ENCODE measurements at regions not wholly inside any gene's neighbourhood (a gene's known extent, or its start where the extent isn't known, plus 50 kb on each side); places are given as distances from the start of the nearest gene placed in this dataset.

DNA sequence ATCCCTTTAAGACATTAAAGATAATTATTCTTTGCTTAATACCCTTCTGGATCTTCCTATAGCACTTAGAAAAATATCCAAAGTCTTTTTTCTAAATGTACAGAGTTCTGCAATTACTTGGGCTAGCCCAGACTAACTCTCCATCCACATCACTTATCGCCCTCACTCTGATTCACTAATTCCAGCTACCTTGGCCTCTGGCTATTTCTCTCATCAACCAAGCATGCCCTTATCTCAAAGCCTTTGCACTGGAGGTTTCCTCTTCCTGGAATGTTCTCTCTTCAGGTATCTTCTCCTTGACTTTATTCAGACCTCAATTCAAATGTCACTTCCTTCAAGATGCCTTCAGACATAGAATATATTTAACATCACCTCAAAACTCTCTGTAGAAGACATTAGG lies 345.1 kb upstream of the SMIM31 start:
- TF ChIP-seq, protein P1, sequence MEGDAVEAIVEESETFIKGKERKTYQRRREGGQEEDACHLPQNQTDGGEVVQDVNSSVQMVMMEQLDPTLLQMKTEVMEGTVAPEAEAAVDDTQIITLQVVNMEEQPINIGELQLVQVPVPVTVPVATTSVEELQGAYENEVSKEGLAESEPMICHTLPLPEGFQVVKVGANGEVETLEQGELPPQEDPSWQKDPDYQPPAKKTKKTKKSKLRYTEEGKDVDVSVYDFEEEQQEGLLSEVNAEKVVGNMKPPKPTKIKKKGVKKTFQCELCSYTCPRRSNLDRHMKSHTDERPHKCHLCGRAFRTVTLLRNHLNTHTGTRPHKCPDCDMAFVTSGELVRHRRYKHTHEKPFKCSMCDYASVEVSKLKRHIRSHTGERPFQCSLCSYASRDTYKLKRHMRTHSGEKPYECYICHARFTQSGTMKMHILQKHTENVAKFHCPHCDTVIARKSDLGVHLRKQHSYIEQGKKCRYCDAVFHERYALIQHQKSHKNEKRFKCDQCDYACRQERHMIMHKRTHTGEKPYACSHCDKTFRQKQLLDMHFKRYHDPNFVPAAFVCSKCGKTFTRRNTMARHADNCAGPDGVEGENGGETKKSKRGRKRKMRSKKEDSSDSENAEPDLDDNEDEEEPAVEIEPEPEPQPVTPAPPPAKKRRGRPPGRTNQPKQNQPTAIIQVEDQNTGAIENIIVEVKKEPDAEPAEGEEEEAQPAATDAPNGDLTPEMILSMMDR (IDR thresholded peaks at IDR 0.05) = no peak
- TF ChIP-seq POLR2A (IDR thresholded peaks at IDR 0.05) = no peak
